ENCODE measurements at regions not wholly inside any gene's neighbourhood (a gene's known extent, or its start where the extent isn't known, plus 50 kb on each side); places are given as distances from the start of the nearest gene placed in this dataset.

DNA sequence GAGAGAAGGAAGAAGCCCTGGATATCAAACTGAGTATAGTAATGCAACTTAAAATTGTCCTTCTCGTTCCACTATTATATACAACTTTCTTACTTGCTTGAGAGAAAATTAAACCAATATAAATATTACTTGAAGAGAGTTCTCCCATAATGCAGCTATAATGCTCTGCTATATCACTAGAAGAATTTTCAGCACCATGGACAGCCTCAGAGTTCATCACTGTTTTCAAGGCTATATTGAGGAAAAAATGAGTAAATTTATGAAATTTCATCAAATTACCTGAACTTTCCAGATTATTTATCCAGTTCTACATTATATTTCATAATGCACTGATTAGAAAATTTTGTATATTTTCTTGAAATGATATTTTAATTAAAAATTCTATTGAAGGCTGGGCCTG lies 1053.5 kb upstream of the FAM98A start:
- FAIRE-seq: no peak
- DNase-seq (ENCODE audit: low spot score): peak; percentile 6

DNA sequence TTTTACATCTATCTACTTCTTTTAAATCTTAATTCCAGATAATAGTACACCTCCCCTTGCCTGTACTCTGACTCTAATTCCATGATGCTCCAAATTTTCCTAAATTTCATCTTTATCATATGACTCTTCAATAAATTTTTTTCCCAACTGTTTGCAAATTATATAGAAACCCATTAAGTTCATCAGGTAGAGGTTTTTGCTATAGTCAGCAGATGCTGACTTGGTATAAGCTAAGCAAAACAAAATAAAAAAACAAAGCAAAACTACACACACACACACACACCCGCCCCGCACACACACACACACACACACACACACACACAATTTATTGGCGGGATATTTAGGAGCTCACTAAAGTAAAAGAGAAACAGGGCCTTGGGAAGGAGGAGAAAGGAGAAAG lies 1047.8 kb upstream of the FAM98A start:
- FAIRE-seq: no peak
- DNase-seq (ENCODE audit: low spot score): no peak

DNA sequence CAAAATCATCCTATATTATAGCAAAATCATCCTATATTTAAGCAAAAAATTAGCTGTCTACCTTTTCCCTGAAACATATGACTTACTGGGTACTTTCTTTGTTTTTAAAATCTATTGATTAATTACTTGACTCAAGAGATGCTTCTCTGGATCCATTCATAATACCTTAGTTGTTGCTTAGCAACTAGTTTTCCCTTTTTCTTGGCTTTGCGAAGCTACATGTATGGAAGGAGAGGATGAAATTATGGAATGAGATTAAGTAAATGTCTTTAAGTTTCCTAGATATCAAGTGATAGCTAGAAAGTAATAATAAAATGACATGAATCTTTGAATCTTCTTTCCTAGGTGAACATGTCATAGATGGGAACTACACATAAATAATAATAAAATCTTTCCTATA lies 1033.2 kb upstream of the FAM98A start:
- no peak for DNase-seq (ENCODE audit: low spot score)
- FAIRE-seq: no peak

DNA sequence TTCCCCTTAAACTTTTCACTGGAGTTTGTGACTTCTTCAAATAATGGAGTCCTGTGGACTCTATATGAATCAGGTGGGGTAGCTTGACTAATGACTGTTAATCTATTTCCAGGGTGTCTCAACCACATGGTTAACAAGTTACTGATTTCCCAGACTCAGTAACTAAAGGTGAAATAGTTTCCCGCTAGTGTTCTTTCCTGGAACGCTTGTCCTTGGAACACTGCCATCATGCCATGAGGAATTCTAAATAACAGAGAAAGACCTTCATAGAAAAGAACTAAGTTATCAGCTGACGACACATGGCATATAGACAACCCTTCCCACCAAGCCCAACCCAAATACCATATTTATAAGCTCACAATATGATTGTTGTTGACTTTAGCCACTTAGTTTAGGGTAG lies 1027.9 kb upstream of the FAM98A start:
- FAIRE-seq (no peak), DNase-seq (ENCODE audit: low spot score) (no peak)

DNA sequence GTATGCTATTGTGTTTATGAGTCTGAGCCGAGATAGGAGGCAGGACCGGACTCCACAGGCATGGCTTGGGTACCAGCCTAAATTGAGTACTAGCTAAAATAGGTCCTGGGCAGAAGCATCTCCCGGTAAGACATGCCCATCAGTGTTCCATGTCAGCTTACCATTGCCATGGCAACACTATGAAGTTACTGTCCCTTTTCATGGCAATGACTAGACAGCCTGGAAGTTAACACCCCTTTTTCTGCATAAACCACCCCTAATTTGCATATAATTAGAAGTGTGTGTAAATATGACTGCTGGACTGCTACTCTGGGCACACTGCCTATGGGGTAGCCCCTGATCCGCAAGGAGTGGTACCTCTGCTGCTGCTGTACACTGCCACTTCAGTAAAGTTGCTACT lies 1005.1 kb upstream of the FAM98A start:
- no peak for DNase-seq (ENCODE audit: low spot score)
- no peak for FAIRE-seq

DNA sequence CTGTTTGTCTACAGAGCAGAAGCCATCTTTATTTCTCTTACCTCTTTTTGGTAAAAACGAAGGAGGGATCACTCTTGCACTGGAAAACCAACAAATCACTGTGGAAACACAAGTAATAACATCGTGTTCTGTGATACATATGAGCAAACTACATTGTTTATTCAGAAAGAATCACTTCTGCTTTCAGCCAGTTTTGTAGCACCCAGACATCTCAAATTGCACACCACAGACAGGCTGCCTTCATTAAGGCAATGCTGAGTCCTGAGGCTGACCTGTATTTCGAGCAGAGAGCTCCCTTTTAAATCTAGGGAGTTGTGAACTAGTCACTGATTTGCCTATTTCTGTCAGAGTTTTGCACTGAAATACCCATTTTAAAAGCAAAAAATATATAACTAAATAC lies 1003.2 kb upstream of the FAM98A start:
- FAIRE-seq: no peak
- no peak for DNase-seq (ENCODE audit: low spot score)

DNA sequence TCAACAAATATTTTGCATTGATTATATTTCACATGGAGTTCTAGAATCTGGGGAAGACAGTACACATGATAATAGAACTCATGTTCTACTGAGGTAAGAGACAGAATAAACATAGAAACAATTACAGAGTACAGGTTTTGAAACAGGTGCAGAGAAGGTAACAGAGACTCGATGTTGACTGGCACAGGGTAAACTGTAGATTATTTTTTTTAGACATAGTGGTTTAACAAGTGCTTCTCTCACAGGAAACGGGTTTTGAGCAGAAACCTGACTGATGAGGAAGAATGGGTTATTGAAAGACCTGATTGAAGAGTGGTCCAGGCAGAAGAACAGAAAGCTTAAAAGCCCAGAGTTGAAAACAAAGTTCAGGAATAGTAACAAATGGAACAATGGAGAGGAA lies 1002.5 kb upstream of the FAM98A start:
- FAIRE-seq (no peak), DNase-seq (ENCODE audit: low spot score) (no peak)

DNA sequence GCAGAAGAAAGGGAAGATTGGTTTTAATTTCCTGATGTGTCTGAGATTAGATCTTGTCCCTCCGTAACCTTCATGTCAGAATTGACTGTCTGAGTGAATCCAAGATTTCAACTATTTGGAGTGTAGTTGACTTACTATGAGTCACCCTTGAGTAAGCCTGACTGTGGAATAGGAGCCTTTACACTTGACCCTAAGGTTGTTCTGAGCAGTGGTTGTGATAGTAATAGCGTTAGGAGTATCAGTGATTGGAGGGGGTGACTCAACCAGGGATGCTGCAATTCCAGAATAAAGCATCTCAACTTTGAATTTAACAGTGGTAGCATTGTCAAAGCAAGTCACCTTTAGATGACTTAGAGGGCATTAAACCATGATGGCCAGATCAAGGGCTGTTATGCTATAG lies 979.5 kb upstream of the FAM98A start:
- FAIRE-seq: no peak
- peak; percentile 11 for DNase-seq (ENCODE audit: low spot score)

DNA sequence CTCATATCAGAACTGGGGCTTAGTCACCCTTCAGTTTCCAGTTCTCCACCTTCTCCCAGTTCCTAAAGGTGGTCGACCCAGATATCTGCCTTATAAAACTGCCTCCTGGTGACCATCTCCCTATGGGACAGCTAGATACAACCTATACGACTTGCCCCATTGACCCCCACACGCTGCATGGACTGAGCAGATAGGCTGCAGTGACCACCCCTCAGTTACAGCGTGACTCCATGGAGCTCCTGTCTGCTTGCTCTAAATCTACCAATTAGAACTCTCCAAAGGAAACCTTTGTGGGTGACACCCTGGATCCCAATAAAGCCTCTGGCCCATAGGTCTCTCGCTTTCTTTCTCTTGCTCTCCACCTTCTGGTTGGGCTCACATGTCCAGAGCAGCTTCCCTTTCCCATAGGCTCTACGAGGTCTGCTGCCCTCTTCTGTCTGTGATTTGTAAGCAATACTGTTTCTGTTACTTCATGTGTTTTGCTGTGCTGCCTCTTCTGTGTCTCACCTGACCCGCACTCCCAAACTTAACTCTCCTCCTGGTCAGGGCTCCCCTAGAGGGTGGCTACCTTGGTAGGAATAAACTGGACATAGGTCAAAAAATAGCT lies 971.3 kb upstream of the FAM98A start:
- FAIRE-seq: no peak
- DNase-seq (ENCODE audit: low spot score): peak; percentile 21

DNA sequence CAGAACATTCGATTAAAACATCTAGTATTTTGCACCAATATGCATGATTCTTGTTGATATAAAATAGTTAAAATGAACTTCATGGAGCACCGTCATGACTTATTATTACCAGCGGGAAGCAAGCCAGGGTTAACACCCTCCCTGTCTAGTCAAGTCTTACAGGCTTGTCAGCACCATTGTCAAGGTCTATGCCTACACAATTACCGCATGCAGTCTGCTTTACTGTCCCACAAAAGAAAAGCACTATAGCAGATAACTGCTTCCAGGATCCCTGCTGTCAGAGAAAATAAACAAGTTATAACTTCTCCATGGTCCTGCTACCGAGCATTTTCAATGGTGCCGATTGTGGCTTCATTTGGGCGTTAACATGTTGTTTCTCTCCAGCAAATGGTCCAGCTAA lies 968.0 kb upstream of the FAM98A start:
- peak; percentile 27 for FAIRE-seq

DNA sequence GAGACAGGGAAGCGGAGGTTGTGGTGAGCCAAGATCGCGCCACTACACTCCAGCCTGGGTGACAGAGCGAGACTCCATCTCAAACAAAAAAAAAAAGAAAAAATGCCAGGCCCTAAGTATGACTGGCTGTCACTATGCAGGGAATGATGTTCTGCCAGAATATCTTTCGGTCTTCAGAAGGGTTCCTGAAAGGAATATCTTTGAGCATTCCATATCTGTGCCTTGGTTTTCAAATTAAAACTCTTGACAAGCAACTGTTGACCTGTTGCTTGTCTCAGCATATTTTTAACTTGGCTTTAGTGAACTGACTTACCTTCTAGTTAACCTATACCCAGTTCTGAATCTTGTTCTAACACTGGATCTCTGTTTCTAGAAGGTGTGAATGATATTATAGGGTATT lies 953.2 kb upstream of the FAM98A start:
- FAIRE-seq (no peak), DNase-seq (ENCODE audit: low spot score) (no peak)

More for the DNA sequence above, 968.0 kb upstream of the FAM98A start:
- DNase-seq (ENCODE audit: low spot score): no peak

DNA sequence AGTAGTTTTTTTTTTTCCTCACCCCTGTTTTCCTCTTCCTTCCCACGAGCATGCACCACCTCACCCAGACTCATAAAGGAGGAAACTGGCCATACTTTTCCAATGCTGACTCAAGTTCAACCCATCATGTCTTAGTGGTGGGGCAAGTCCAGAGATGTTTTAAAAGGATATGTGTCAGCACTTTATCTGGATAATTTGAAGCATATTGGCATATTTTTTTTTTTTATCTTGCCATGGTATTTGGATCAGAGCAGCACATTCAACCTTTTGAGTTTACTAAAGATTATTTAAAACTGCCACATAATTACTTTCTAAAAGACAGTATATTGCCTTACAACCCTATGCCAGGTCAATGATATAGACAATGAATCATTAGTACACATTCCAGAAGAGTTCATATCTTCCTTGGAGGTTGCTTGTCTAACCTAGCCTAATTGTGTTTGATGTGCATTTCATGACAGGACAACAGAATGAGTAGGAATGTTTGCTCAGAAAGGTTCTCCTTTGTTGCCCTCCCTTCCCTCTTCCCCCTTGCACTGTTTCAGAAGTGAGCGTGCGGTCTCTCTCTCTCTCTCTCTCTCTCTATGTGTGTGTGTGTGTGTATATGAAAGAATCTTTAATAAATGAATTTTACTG lies 950.7 kb upstream of the FAM98A start:
- no peak for FAIRE-seq

DNA sequence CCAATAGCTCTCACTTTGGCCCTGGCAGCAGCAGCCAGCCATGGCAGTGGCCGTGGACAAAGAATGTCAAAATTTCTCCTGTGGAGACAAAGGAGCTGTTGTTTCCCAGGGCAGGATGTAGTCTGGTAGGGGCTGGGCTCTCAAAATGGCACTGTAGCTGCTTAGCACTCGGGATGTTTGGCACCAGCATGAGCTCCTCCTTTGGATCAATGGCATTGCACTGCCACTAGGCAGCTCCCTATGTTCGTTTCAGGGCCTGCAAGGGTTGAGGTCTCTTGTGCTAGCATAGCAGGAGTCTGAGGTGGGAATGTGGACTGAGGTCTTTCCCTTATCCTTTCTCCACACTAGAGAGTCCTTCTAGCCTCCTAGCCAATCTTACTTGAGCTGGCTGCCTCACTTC lies 948.8 kb upstream of the FAM98A start:
- DNase-seq (ENCODE audit: low spot score) (no peak), FAIRE-seq (no peak)

More for the DNA sequence above, 950.7 kb upstream of the FAM98A start:
- no peak for DNase-seq (ENCODE audit: low spot score)

DNA sequence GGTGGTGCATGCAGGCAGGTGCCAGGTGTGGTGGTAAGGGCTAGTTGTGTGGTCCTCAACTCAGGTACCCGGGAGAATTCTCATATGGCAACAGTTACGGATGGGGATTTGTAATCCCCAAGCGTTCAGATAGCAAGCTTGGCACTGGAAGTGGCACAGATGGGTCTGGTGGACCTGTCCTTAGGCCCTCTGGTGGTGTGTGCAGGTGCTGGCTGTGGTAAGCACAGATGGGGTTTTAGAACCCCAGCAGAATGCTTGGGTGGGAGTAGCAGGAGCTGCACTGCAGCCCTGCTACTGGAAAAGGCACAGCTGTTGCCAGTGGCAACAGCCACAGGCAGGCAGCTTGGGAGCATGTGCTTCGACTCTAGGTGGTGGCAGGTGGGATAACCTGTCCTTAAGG lies 948.2 kb upstream of the FAM98A start:
- no peak for FAIRE-seq
- no peak for DNase-seq (ENCODE audit: low spot score)

DNA sequence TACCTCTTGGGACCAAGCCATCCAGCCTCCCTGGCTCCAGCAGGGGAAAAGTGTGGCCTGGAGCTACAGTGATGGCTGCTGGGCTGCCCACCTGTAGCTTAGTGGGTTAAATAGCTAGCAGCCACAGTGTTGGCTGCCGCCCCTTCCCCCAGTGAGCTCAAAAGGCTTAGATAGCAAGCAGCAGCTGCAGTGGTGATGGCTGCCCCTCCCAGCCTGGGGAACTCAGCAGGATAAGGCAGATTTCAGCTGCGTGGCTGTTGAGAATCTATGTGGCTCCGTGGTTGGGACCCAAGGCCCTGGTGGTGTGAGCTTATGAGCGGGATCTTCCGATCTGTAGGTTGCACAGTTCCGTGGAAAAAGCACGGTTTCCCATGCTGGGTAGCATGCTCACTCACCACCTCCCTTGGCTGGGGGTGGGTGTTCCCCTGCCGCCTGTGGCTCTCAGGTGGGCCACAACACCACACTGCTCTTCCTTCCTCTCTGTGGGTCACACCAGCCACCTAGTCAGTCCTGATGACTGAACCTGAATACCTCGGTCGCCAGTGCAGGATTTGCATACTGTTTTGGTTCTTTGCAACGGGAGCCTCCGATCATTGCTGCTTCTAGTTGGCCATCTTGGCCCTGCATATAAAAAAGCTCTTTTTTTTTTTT lies 946.5 kb upstream of the FAM98A start:
- no peak for FAIRE-seq
- DNase-seq (ENCODE audit: low spot score): no peak

DNA sequence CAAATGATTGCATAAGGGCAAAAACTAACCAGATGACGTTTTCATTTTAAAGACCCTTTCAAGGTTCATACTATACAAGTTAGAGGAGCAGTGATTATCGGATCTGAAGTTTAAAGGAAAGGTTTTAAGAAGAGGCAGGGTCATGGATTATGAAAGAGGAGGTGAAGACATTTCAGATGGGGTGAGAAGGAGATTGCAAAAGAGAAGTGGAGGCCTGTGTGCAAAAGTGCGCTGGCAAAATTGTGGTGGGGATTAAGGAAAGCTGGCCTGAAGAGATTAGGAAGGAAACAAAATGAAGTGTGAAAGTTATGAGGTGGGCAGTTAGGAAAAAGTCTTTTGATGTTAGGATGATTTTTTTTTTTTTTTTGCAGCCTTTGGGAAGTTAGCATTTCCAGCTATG lies 935.7 kb upstream of the FAM98A start:
- no peak for FAIRE-seq
- DNase-seq (ENCODE audit: low spot score): no peak

DNA sequence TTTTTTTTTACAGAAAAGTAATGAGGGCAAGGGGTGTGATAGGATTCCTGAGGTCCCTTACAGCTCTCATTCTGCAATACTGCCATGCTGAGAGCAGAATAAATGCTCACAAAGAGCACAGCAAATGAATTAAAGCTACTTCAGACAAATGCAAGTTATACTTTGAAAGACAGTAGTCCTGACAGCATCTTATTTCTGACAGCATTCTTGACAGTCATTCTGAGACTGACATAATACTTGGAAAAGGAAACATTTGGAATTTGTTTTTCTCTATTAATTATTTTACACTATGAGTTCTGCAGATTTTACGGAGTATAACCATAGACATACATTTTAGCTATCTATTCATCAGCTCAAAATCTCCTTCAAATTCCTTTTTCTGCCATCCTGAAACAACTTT lies 935.2 kb upstream of the FAM98A start:
- FAIRE-seq (no peak), DNase-seq (ENCODE audit: low spot score) (no peak)

DNA sequence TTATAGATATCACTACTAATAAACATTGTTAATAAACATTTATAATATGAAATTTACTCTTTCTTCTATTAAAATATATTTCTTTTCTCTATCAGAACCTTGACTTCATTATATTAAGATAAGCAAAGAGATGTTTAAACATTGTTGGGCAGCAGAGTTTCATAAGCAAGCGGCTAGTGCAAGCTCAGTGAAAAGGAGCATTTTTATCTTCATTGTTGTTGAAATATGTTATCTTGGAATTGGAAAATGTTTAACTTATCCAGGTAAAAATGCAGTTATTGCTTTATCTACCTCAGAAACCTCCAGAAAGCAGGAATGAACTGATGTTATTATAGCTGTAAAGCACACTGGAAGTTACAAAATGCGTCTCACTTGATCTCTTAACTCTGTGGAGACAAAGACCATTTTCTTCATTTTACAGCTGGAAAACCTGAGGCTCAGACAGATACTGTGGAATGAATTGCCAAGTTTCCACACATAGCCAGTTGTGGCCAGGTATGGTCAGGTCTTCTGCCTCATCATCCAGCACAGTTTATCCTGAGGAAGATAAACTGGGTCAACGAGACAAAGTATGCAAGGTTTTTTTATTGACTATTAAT lies 934.6 kb upstream of the FAM98A start:
- DNase-seq (ENCODE audit: low spot score): no peak
- no peak for FAIRE-seq

DNA sequence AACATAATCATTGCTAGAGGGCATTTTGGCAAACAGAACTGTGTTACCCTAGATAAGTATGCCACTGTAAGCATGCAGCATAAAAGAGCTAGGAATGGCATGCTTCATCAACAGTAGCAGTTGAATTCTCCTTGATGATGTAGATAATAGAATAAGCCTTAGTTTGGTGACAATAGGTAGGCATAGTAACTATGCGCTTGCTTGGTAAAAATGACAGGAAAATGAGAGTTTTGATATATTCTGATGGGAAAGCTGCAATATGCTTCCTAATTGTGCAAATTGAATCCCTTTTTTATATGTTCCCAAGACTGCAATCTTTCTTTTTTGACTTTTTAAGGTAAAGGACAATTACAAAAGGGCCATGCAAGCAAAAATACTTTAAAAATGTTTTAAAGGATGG lies 930.9 kb upstream of the FAM98A start:
- DNase-seq (ENCODE audit: low spot score) (no peak), FAIRE-seq (no peak)

DNA sequence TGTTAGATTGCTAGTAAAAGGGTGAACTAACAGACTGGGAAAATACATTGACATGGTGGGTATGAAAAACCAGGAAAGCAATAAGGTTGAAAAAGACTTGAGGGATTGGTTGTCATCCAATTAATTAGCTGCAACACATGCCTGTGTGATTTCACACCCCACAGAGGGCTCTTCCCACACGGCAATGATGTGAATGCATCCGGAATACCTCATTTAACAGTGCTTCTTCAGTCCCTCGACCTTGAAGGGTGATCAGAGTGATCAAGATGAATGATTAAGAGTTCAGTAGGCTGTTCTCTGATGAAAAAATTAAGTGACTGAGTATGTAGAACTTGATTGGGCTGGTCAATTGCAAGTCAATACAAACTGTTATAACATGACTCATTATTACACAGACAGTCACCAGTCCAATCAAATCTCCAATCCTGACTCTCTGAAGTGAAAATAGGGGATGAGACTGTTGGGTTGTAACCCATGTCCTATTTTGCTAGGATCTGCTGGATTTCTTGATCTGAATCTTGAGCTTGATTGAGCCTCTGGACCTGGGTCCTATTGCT lies 924.9 kb upstream of the FAM98A start:
- FAIRE-seq (no peak), DNase-seq (ENCODE audit: low spot score) (no peak)

DNA sequence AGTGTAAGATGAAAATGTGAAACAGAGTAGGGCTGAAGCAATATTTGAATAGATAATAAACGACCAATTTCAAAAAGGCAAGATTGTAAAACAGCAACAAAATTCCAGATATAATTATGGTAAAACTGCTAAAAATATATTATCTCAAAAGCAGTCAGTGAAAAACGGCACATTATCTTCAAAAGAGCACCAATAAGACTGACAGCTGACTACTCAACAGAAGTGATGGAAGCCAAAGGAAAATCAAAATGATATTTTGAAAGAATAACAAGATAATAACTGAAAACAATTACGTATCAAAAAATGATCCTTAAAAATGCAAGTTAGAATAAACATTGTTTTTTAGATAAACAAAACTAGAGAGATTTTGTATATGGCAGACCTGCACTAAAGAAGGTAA lies 920.6 kb upstream of the FAM98A start:
- no peak for FAIRE-seq
- DNase-seq (ENCODE audit: low spot score): no peak

DNA sequence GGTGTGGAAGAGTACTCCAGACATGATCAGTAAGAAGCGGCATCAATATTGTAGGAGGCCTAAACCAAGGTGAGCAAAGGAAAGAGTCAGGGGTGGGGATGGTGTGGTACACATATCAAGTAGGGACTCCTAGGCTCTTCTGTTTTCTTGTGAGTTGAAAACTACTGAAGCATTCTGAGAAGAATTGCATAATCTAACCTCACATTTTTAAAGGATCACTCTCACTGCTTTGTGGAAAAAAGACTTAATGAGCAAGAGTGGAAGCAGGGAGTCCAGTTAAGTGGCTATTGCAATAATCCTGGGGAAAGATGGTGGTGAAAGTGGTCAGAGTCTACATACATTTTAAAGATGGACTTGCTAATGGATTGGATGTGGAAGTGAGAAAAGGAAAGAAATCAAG lies 899.5 kb upstream of the FAM98A start:
- FAIRE-seq (no peak), DNase-seq (ENCODE audit: low spot score) (no peak)
